NCI-H1092 treated with DMSO at 0.1 percent for 48 hours (cell line): ENCODE measurements at regions not wholly inside any gene's neighbourhood (a gene's known extent, or its start where the extent isn't known, plus 50 kb on each side); places are given as distances from the start of the nearest gene placed in this dataset.
"Not testable (repeated sequence)": the region's sequence is repeated elsewhere in the genome, so short reads cannot be mapped to it uniquely, and the experiment has no call there.

ENCODE experiments used
- DNase-seq: peaks from one replicate; lab custom pipeline; 2025; lab: John Stamatoyannopoulos, UW

DNA sequence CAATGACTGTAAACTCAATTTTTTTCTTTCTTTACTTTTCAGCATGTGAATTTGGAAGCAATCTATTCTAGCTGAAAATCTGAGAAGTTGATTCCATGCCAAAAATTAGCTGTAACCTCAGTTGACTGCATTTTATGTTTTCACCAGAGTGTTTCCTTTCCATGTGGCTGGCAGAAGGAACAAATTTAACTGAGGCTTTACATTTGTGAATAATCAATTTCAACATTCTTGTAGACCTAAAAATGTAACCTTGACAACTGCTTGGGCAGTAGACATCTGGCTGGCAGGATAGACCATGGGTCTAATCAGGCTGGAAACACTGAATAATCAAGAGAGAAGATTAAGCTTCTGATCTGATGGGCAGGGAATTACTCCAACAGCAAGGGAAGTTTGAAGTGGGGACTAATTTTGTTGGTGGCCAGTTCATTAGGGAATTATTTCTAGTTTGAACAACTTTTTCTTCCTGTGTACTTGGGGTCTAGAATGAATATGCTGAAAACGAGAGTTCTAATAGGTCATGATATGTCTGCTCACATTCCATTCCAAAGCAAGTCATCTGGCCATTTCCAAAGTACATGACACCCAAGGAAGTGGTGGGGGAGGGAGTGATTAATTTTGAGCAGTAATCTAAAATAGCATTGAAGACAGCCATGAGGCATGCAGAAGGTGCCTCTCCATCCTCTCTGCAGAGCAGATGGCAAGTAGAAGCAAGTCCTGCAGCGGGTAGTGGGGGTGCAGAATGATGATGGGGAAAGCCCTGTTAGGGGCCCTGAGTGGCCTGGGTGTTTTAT lies 68.2 kb downstream of the ATP23 start:
- no peak for DNase-seq

DNA sequence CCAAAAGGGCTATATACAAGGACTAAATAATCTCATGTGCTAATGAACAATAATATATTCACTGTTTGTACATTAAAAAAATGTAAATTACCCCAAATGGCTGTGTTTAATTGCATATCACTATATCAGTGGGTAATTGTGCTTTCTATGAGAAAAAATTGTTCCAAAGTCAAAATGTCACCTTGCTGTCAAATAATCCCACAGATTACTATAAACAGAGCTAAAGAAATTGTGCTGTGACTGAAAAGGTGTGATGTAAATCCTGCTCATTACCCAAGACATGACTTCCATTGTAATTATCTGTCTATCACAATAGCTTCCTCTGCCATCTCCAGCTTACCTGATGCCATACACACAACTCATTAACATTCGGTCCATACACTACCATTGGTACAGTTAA lies 70.3 kb downstream of the ATP23 start:
- DNase-seq = no peak

DNA sequence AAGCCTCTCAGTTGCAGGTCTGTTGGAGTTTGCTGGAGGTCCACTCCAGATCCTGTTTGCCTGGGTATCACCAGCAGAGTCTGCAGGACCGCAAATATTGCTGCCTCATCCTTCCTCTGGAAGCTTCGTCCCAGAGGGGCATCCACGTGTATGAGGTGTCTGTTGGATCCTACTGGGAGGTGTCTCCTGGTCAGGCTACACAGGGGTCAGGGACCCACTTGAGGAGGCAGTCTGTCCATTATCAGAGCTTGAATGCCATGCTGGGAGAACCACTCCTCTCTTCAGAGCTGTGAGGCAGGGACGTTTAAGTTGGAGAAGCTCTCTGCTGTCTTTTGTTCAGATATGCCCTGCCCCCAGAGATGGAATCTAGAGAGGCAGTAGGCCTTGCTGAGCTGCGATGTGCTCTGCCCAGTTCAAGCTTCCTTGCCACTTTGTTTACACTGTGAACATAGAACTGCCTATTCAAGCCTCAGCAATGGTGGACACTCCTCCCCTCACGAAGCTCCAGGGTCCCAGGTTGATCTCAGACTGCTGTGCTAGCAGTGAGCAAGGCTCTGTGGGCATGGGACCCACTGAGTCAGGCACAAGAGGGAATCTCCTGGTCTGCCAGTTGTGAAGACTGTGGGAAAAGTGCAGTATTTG lies 81.1 kb downstream of the ATP23 start:
- DNase-seq = not testable (repeated sequence)

DNA sequence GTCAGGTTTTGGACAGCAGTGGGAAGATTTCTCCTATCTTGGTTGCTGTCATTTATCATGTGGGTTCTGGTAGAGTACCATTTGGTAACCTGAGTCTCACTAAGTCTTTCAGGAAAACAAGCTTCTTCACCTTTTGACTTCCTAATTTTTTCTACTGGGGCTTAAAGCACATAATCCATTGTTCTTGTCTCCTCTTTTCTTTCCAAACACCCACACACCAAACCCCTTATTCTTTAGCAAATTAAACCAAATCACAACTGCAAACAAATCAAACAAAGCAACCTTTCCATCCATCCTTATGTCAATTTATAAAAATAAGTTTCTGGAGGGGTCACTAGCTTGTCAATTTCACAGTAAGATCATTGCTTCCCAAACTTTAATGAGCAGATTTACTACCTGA lies 84.1 kb downstream of the ATP23 start:
- no peak for DNase-seq

- no peak for DNase-seq
Observed at GRCh38 chr12:58026426-58026825, 85.1 kb downstream of the ATP23 start.

- no peak for DNase-seq
Observed at GRCh38 chr12:58026897-58027891, 85.8 kb downstream of the ATP23 start.

DNA sequence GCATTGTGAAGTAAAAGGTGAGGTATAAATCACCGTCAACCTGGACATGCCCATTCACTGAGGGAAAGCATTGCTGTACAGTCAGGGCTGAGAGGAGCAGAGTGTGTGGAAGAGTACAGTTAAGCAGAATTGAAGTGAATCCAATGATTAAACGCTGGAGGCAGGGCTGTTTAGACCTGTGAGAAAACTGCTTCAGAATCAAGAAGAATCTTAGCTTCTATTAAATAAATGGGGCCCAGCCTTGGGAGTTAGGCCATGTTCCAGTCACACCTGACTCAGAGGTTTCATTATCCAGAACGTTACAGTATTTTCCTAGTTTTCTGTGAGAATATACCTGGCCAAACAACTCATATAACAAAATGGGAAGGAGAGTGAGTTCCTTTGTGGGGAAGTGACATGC lies 86.9 kb downstream of the ATP23 start:
- DNase-seq = no peak

- DNase-seq = no peak
Observed at GRCh38 chr12:58029260-58029659, 87.9 kb downstream of the ATP23 start.

DNA sequence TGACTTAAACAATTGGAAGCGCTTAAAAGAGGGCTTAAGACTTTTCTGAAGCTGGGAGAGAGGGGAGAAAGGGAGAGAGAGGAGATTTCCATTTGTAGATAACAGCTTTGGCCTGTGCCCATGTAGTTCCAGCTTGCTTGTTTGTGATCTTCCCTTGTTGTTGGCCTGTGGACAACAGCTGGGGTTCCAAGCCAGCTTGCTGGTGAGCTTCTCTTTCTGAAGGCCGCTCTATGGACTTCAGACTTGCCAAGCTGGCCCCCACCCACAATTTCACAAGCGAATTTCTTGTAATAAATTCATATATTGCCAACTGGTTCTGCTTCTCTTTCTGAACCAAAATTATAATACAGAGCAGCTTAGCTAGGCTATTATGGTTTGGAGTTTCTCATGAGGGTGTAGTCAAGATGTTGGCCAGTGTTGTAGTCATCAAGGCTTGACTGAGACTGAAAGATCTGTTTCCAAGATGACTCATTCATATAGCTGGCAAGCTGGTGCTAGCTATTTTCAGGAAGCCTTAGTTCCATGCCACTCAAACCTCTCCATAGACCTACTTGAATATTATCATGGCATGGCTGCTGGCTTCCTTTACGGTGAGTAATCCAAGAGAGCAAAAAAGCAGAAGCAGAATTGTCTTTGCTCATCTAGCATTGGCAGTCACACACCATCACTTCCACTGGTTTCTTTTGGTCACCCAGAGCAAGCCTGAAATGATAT lies 89.4 kb downstream of the ATP23 start:
- no peak for DNase-seq

DNA sequence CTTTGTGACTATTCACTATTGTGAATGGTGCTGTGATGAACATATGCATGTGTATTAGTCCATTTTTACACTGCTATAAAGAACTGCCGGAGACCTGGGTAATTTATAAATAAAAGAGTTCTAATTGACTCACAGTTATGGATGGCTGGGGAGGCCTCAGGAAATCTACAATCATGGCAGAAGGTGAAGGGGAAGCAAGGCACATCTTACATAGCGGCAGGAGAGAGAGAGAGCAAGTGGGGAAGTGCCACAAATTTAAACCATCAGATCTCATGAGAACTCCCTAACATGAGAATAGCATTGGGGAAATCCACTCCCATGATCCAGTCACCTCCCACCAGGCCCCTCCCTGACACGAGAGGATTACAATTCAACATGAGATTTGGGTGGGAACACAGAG lies 90.8 kb downstream of the ATP23 start:
- no peak for DNase-seq

GRCh38 chr12:58033831-58034230 lies 92.5 kb downstream of the ATP23 start:
- DNase-seq = no peak

GRCh38 chr12:58034311-58034710 lies 92.9 kb downstream of the ATP23 start:
- DNase-seq = no peak

- no peak for DNase-seq
Observed at GRCh38 chr12:58034712-58035111, 93.3 kb downstream of the ATP23 start.

GRCh38 chr12:58041441-58041840 lies 100.1 kb downstream of the ATP23 start:
- no peak for DNase-seq

DNA sequence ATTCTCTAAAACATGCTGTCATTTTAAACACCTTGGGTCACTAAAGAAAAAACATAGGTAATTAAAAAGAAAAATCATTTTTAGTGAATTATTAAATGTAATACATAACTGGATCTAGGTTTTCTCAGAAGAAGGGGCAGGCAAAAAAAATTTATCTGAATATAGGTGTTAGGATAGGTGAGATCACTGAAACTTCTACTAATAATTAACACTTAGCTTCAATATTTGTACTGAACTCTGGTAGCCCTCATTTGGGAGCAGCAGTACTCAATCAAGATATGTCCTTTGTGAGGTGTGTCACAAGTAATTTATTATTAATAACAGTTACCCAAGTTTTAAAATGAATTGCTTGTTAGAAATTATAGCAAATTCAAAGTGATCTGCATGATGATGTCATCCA lies 103.6 kb downstream of the ATP23 start:
- DNase-seq = no peak

DNA sequence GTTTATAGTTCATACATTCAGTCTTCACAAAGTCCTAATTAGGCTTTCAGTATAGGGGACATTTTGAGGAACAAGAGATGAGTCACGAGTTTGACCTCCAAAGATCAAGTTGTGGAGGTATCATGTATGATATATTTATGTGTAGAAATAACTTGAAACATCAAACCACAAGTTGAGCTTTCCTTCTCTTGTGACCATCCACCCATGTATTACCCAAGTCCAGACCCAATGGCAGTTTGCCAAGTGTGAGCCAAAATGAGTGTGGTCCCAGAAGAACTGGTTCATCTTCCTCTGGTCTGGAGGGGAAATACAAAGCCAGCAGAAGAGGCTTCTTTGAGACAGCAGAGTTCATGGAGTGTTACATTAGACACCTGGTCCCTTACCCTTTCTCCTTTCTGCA lies 104.9 kb downstream of the ATP23 start:
- DNase-seq = no peak

GRCh38 chr12:58051378-58051777 lies 110.0 kb downstream of the ATP23 start:
- DNase-seq = no peak

DNA sequence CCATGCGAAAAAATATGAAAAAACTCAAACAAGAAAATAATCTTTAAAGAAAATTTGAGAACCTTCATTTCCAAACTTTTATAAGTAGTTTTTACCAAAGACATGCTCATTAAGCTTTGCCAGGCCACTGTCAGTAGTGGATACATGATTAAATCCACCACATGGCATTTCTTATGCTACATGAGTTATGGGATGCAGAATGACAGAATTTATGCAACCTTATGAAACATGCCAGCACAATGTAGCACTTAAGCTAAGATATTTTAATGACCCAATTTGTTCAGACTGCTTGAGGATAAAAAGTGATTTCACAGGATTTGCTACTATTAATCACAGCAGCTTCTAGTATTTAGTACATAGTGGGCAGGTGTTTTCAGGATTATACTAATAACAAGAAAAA lies 123.3 kb downstream of the ATP23 start:
- DNase-seq = no peak

- DNase-seq = no peak
Observed at GRCh38 chr12:58066296-58066695, 124.9 kb downstream of the ATP23 start.

DNA sequence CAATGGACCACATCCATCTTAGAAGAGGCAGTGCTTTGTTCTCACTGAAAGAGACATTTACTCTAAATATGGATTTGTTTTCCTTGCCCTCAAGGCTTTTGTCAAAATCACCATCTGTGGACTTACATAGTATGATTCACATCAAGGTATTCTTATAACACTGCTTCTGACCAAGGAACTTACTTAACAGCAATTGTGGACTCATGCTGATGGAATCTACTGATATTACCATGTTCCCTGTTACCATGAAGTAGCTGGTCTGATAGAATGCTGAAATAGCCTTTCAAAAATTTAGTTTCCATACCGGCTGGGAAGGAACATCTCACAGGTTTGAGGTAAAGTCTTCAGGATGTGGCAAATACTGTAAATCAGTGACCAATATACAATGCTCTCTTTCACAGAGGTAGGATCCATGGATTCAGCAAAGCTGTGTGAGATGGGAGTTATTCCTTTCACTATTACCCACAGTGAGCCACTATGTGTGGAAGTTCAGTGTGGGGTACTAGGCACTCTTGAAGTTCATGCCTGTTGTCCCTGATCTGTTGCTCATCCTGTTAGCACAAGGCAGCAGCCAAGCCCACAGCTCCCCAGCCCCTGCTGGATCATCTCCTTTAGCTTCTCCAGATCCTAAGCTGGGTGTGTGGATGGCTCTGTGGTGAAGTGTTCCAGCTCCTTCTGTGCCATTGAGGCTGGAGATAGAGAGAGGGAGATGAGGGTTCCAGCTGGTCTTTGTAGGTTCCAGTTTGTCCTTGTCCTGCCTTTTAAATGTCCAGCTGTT lies 126.4 kb downstream of the ATP23 start:
- DNase-seq = no peak

DNA sequence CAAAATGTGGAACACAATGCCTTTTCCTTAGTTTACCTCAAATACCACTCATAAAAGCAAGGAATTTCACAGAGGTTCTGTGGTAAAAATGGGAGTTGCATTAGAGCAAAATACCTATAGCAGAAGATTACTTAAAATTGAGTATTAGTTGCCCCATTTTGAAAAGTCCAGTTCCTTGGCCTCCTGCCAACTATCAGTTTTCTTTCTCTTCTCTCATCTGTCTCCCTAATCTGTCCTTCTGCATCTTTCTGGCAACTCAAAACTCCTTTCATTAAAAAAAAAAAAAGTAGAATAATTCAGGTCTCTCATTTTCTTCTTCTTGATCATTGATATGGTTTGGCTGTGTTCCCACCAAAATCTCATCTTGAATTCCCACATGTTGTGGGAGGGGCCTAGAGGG lies 127.3 kb downstream of the ATP23 start:
- no peak for DNase-seq
